BLaER1 (cell line): ENCODE measurements at regions not wholly inside any gene's neighbourhood (a gene's known extent, or its start where the extent isn't known, plus 50 kb on each side); places are given as distances from the start of the nearest gene placed in this dataset.

Experiments
- H3K27ac ChIP-seq: shearing (Covaris generic); formaldehyde crosslinking; 2 replicates; pipeline ENCODE4 v1.8.1; 2022
- H3K27me3 ChIP-seq: shearing (Covaris generic); formaldehyde crosslinking; 2 replicates; pipeline ENCODE4 v1.8.1; 2022
- H3K36me3 ChIP-seq: shearing (Covaris generic); formaldehyde crosslinking; 2 replicates; pipeline ENCODE4 v1.8.1; 2022
- H3K4me1 ChIP-seq: shearing (Covaris generic); formaldehyde crosslinking; 2 replicates; pipeline ENCODE4 v1.8.1; 2022
- H3K4me2 ChIP-seq: shearing (Covaris generic); formaldehyde crosslinking; 2 replicates; pipeline ENCODE4 v1.8.1; 2022
- H3K4me3 ChIP-seq: shearing (Covaris generic); formaldehyde crosslinking; 2 replicates; pipeline ENCODE4 v1.8.1; 2022
- H3K9ac ChIP-seq: shearing (Covaris generic); formaldehyde crosslinking; 2 replicates; pipeline ENCODE4 v1.8.1; 2022
- H3K9me3 ChIP-seq: shearing (Covaris generic); formaldehyde crosslinking; 2 replicates; pipeline ENCODE4 v1.8.1; 2022
- H4K20me1 ChIP-seq: shearing (Covaris generic); formaldehyde crosslinking; 2 replicates; pipeline ENCODE4 v1.8.1; 2022
- Cebpa-rat ChIP-seq: shearing (Covaris generic); IDR thresholded peaks from 2 replicates; pipeline ENCODE4 v1.8.1; 2022

- H3K36me3 ChIP-seq, result no peaks in the 10 kb centered on the region
- no peak overlapping the region for H3K27ac ChIP-seq
- TF ChIP-seq Cebpa-rat, result no peak
- no peaks in the 10 kb centered on the region for H4K20me1 ChIP-seq
- no peak overlapping the region for H3K9ac ChIP-seq
- no peak overlapping the region for H3K4me3 ChIP-seq
- H3K4me2 ChIP-seq, result no peak overlapping the region
- peaks cover 12% of the 10 kb centered on the region for H3K9me3 ChIP-seq
- peaks cover 36% of the 10 kb centered on the region for H3K4me1 ChIP-seq
- H3K27me3 ChIP-seq, result no peaks in the 10 kb centered on the region
These were observed 290.7 kb upstream of the ID2 start for GRCh38 chr2:8391126-8391525.

GRCh38 chr2:8391584-8391983 is 290.3 kb upstream of the ID2 start:
- Histone ChIP-seq H3K27ac (no peak overlapping the region), H3K9me3 (peaks cover 12% of the 10 kb centered on the region), H3K4me2 (no peak overlapping the region), H3K9ac (no peak overlapping the region), H3K27me3 (no peaks in the 10 kb centered on the region), H3K4me3 (no peak overlapping the region), H3K36me3 (no peaks in the 10 kb centered on the region), H4K20me1 (no peaks in the 10 kb centered on the region), H3K4me1 (peaks cover 36% of the 10 kb centered on the region)
- no peak for TF ChIP-seq Cebpa-rat

- Histone ChIP-seq H3K36me3 (no peaks in the 10 kb centered on the region), H3K27ac (no peak overlapping the region), H3K4me2 (no peak overlapping the region), H3K27me3 (no peaks in the 10 kb centered on the region), H3K4me1 (peaks cover 36% of the 10 kb centered on the region), H3K4me3 (no peak overlapping the region), H3K9me3 (peaks cover 9% of the 10 kb centered on the region), H3K9ac (no peak overlapping the region), H4K20me1 (no peaks in the 10 kb centered on the region)
- no peak for TF ChIP-seq Cebpa-rat
These were observed 289.6 kb upstream of the ID2 start for GRCh38 chr2:8392098-8392866.

GRCh38 chr2:8393506-8393905 is 288.4 kb upstream of the ID2 start:
- Histone ChIP-seq H4K20me1 (no peaks in the 10 kb centered on the region), H3K4me1 (peaks cover 36% of the 10 kb centered on the region), H3K36me3 (no peaks in the 10 kb centered on the region), H3K27me3 (no peaks in the 10 kb centered on the region), H3K4me2 (peak overlapping the region; percentile 74), H3K4me3 (no peak overlapping the region), H3K27ac (0 out of 2 replicates have a peak overlapping the region, but pooled peaks have one; percentile 42), H3K9ac (no peak overlapping the region), H3K9me3 (no peaks in the 10 kb centered on the region)
- no peak for TF ChIP-seq Cebpa-rat

GRCh38 chr2:8394131-8394530 is 287.7 kb upstream of the ID2 start:
- peak overlapping the region; percentile 74 for H3K4me2 ChIP-seq
- H3K4me1 ChIP-seq, result peaks cover 36% of the 10 kb centered on the region
- H3K27me3 ChIP-seq, result no peaks in the 10 kb centered on the region
- H3K27ac ChIP-seq, result peak overlapping the region; percentile 42
- TF ChIP-seq Cebpa-rat, result no peak
- H3K9me3 ChIP-seq, result no peaks in the 10 kb centered on the region
- H3K36me3 ChIP-seq, result no peaks in the 10 kb centered on the region
- H3K9ac ChIP-seq, result 0 out of 2 replicates have a peak overlapping the region, but pooled peaks have one; percentile 2
- H3K4me3 ChIP-seq, result no peak overlapping the region
- H4K20me1 ChIP-seq, result no peaks in the 10 kb centered on the region

- TF ChIP-seq Cebpa-rat, result no peak
- H3K27ac ChIP-seq, result peak overlapping the region; percentile 42
- H3K4me3 ChIP-seq, result no peak overlapping the region
- H3K27me3 ChIP-seq, result no peaks in the 10 kb centered on the region
- H3K36me3 ChIP-seq, result no peaks in the 10 kb centered on the region
- no peak overlapping the region for H3K9ac ChIP-seq
- no peaks in the 10 kb centered on the region for H3K9me3 ChIP-seq
- peak overlapping the region; percentile 74 for H3K4me2 ChIP-seq
- H4K20me1 ChIP-seq, result no peaks in the 10 kb centered on the region
- H3K4me1 ChIP-seq, result peaks cover 31% of the 10 kb centered on the region
These were observed 287.1 kb upstream of the ID2 start for GRCh38 chr2:8394569-8395359.

- no peaks in the 10 kb centered on the region for H3K27me3 ChIP-seq
- no peaks in the 10 kb centered on the region for H4K20me1 ChIP-seq
- no peak overlapping the region for H3K9ac ChIP-seq
- TF ChIP-seq Cebpa-rat, result no peak
- no peaks in the 10 kb centered on the region for H3K36me3 ChIP-seq
- peaks cover 29% of the 10 kb centered on the region for H3K4me1 ChIP-seq
- H3K27ac ChIP-seq, result no peak overlapping the region
- no peak overlapping the region for H3K4me3 ChIP-seq
- H3K4me2 ChIP-seq, result peak overlapping the region; percentile 28; the same call in 1 of the 2 replicates
- H3K9me3 ChIP-seq, result no peaks in the 10 kb centered on the region
These were observed 286.1 kb upstream of the ID2 start for GRCh38 chr2:8395718-8396117.

GRCh38 chr2:8398040-8398668 is 283.7 kb upstream of the ID2 start:
- H3K4me1 ChIP-seq, result peaks cover 32% of the 10 kb centered on the region
- TF ChIP-seq Cebpa-rat, result no peak
- H3K4me3 ChIP-seq, result no peak overlapping the region
- no peak overlapping the region for H3K4me2 ChIP-seq
- H3K9me3 ChIP-seq, result no peaks in the 10 kb centered on the region
- no peaks in the 10 kb centered on the region for H4K20me1 ChIP-seq
- no peak overlapping the region for H3K27ac ChIP-seq
- no peaks in the 10 kb centered on the region for H3K27me3 ChIP-seq
- no peak overlapping the region for H3K9ac ChIP-seq
- H3K36me3 ChIP-seq, result no peaks in the 10 kb centered on the region

- TF ChIP-seq Cebpa-rat, result no peak
- Histone ChIP-seq H3K4me1 (peaks cover 19% of the 10 kb centered on the region), H3K27me3 (no peaks in the 10 kb centered on the region), H3K27ac (no peak overlapping the region), H4K20me1 (no peaks in the 10 kb centered on the region), H3K9ac (no peak overlapping the region), H3K4me2 (no peak overlapping the region), H3K9me3 (no peaks in the 10 kb centered on the region), H3K36me3 (no peaks in the 10 kb centered on the region), H3K4me3 (no peak overlapping the region)
These were observed 282.1 kb upstream of the ID2 start for GRCh38 chr2:8399731-8400130.

- no peak for TF ChIP-seq Cebpa-rat
- Histone ChIP-seq H4K20me1 (no peaks in the 10 kb centered on the region), H3K9me3 (no peaks in the 10 kb centered on the region), H3K27me3 (no peaks in the 10 kb centered on the region), H3K4me3 (no peak overlapping the region), H3K27ac (no peak overlapping the region), H3K9ac (no peak overlapping the region), H3K4me2 (no peak overlapping the region), H3K4me1 (peaks cover 14% of the 10 kb centered on the region), H3K36me3 (no peaks in the 10 kb centered on the region)
These were observed 281.7 kb upstream of the ID2 start for GRCh38 chr2:8400196-8400595.
